ENCODE measurements at regions not wholly inside any gene's neighbourhood (a gene's known extent, or its start where the extent isn't known, plus 50 kb on each side); places are given as distances from the start of the nearest gene placed in this dataset.

DNA sequence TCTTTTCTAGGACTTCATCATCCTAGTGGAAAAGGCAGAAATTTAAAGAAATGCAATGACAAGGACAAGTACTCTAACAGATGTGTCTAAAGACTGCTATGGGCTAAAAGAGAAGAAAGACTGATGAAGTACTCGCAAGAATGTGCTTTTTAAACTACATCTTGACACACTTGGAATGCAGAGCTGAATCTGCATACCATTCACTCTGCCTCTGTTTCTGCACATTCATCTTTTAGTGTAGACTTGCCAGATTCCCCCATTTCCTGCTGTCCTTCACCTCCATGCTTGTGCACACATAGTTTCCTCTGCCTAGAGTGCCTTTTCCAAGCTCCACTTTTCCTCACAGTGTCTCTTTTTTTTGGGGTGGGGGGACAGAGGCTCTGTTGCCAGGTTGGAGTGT is 239.0 kb upstream of the CCDC179 start:
- no peak overlapping the region for H3K4me3 ChIP-seq (ENCODE audit: low read depth, low read length)
- DNase-seq (ENCODE audit: low read depth) = no peak
- TF ChIP-seq, protein P1, sequence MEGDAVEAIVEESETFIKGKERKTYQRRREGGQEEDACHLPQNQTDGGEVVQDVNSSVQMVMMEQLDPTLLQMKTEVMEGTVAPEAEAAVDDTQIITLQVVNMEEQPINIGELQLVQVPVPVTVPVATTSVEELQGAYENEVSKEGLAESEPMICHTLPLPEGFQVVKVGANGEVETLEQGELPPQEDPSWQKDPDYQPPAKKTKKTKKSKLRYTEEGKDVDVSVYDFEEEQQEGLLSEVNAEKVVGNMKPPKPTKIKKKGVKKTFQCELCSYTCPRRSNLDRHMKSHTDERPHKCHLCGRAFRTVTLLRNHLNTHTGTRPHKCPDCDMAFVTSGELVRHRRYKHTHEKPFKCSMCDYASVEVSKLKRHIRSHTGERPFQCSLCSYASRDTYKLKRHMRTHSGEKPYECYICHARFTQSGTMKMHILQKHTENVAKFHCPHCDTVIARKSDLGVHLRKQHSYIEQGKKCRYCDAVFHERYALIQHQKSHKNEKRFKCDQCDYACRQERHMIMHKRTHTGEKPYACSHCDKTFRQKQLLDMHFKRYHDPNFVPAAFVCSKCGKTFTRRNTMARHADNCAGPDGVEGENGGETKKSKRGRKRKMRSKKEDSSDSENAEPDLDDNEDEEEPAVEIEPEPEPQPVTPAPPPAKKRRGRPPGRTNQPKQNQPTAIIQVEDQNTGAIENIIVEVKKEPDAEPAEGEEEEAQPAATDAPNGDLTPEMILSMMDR (IDR thresholded peaks at IDR 0.05; ENCODE audit: insufficient read depth, low read length) = no peak

DNA sequence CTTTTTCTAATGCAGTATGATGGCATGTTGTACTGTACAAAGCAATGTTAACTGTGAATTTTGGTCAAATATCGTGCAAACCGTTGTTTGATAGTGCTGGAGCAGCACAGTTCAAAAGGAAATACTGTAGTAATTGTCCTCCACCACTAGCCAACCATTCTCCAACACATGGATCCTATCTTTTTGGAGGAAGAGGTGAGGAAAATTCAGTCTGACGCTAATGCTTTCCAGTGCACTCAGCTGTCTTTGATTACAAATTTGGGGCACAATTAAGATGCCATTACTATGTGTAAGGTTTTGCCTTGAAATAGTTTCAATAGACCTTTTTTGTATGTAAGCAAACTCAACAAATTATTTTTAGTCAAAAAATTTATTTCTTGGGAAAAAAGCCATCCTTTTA is 240.5 kb upstream of the CCDC179 start:
- DNase-seq (ENCODE audit: low read depth) = no peak
- TF ChIP-seq, protein P1 (IDR thresholded peaks at IDR 0.05; ENCODE audit: insufficient read depth, low read length) = no peak
- no peak overlapping the region for H3K4me3 ChIP-seq (ENCODE audit: low read depth, low read length)

DNA sequence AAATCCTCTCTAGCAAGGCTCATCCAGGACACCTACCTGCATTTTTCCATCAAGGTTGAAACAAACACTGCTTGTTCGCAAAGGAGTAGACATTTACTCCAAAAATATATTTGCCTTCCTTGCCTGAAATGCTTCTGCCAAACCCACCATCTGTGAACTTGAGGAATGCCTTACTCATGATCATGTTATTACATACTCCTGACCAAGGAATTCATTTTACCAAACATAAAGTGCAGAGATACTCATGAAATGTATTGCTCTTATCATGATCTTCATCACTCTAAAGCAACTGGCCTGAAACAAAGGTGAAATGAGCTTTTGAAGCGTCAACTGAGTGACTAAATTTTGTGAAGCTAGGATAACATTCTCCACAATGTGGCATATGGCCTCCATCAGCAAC is 243.1 kb upstream of the CCDC179 start:
- TF ChIP-seq, protein P1 (IDR thresholded peaks at IDR 0.05; ENCODE audit: insufficient read depth, low read length) = no peak
- H3K4me3 ChIP-seq (ENCODE audit: low read depth, low read length) = no peak overlapping the region
- DNase-seq (ENCODE audit: low read depth) = no peak

GRCh38 chr11:23111527-23111926 is 251.3 kb upstream of the CCDC179 start:
- TF ChIP-seq, protein P1 (IDR thresholded peaks at IDR 0.05; ENCODE audit: insufficient read depth, low read length) = no peak
- no peak for DNase-seq (ENCODE audit: low read depth)
- no peak overlapping the region for H3K4me3 ChIP-seq (ENCODE audit: low read depth, low read length)

- TF ChIP-seq, protein P1 (IDR thresholded peaks at IDR 0.05; ENCODE audit: insufficient read depth, low read length) = no peak
- no peak overlapping the region for H3K4me3 ChIP-seq (ENCODE audit: low read depth, low read length)
- no peak for DNase-seq (ENCODE audit: low read depth)
Observed at GRCh38 chr11:23112390-23112789, 252.1 kb upstream of the CCDC179 start.

DNA sequence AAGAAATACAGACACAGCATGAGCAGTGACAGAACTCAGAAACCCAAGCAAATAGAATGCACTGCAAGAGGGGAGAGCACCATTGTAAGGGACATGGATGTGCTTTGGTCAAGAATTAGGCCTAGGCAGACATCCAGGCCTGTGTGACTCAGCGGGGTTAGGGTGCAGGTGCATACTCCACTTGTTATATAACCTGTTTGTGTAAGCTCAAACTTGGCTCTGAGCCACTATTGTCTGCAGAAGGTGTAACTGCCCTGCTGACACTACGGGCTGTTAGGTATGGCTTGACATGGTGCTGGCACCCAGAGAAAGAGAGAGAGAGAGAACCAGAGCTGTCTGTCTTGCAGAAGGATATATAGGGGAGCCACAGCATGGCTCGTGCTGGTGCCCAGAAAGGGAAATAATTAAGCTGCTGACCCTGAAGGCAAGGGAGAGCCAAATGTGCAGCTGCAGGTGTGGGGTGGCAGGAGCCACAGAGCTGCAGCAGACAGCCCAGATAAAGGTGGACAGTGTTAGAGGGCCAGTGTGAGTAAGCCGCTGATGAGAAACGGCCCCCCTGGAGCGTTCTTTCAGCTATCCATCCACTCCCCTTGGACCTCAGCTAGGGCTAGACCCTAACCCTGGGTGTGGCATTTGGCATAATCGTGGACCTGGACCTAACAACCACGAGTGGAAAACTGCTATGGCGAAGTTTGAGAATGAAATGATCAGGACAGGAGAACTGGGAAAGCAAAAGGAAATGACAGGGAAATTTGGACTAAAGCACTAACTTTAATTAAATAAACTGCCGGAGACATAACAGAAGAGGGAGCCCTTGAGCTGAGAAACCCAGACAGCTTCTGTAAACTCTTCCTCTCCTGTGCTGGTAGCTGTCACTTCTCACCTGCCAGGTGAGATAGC is 253.0 kb upstream of the CCDC179 start:
- TF ChIP-seq, protein P1 (IDR thresholded peaks at IDR 0.05; ENCODE audit: insufficient read depth, low read length) = peak; percentile 42
- peak; percentile 44 for DNase-seq (ENCODE audit: low read depth)
- H3K4me3 ChIP-seq (ENCODE audit: low read depth, low read length) = no peak overlapping the region

DNA sequence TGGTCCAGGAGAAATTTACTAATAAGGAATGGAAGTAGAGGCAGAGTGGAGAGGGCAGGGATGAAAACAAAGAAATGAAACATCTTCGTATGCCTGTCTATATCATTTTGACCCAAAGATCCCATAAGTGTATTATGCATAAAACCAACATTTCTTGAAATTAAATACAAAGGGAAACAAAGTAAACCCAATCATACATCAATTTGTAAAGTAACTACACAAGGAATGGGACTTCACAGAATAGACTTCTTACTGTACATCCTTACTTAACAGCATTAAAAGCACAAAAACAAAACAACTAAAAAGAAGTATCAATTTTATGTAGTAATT is 253.6 kb upstream of the CCDC179 start:
- no peak for DNase-seq (ENCODE audit: low read depth)
- no peak overlapping the region for H3K4me3 ChIP-seq (ENCODE audit: low read depth, low read length)
- TF ChIP-seq, protein P1 (IDR thresholded peaks at IDR 0.05; ENCODE audit: insufficient read depth, low read length) = no peak

Data from fibroblast of the aortic adventitia (primary cell).